ENCODE measurements at regions not wholly inside any gene's neighbourhood (a gene's known extent, or its start where the extent isn't known, plus 50 kb on each side); places are given as distances from the start of the nearest gene placed in this dataset.

GRCh38 chr1:58883037-58883887 lies 99.4 kb upstream of the JUN start:
- TF ChIP-seq CTCF (IDR thresholded peaks at IDR 0.05; ENCODE audit: insufficient read depth, low read length) (no peak), SPI1 (IDR thresholded peaks at IDR 0.05; ENCODE audit: borderline replicate concordance, low read depth) (peak; percentile 89), POLR2AphosphoS5 (IDR thresholded peaks at IDR 0.05; ENCODE audit: low read depth) (peak; percentile 69), REST (IDR thresholded peaks at IDR 0.05; ENCODE audit: insufficient replicate concordance, low read depth) (no peak)

All from HL-60 (cell line).